PC-9 (cell line): ENCODE measurements at regions not wholly inside any gene's neighbourhood (a gene's known extent, or its start where the extent isn't known, plus 50 kb on each side); places are given as distances from the start of the nearest gene placed in this dataset.

Source experiments
- BruUV-seq: library from RNA; stranded (reverse); fragments of 400-500 nt; replicated peaks from 2 replicates; lab custom pipeline; 2021; lab: Mats Ljungman, UMichigan
- CTCF ChIA-PET: fragments of 300-600 bp; sonication (Branson Sonifier 250); formaldehyde crosslinking; loops from one replicate; lab custom pipeline; 2022; ENCODE audit warnings: antibody characterized with exemption; lab: Charles Lee
- POLR2A ChIA-PET: fragments of 300-600 bp; sonication (Branson Sonifier 250); formaldehyde crosslinking; loops from one replicate; lab custom pipeline; 2022; ENCODE audit warnings: antibody characterized with exemption; ENCODE audit not compliant: unreplicated experiment; lab: Charles Lee
- DNase-seq, 2 experiments: peaks; one replicate each; pipeline versions ENCODE4 v3.0.0 to v3.0.0-alpha.2; 2015 to 2022; ENCODE audit warnings: mixed read lengths in 1 of 2
- H2AFZ ChIP-seq: fragments of 200-600 bp; sonication (generic); 2 replicates; pipeline ENCODE4 v1.8.1; 2017; ENCODE audit warnings: antibody characterized with exemption
- H3F3A ChIP-seq: fragments of 200-600 bp; sonication (generic); 2 replicates; pipeline ENCODE4 v1.8.1; 2017; ENCODE audit warnings: antibody characterized with exemption, mild to moderate bottlenecking, low read depth; ENCODE audit not compliant: insufficient read depth
- H3K27ac ChIP-seq: fragments of 200-600 bp; sonication (generic); 2 replicates; pipeline ENCODE4 v1.6.1; 2016; ENCODE audit warnings: mixed run types
- H3K27me3 ChIP-seq: fragments of 200-600 bp; sonication (generic); 2 replicates; pipeline ENCODE4 v1.6.1; 2016; ENCODE audit warnings: low read depth, mixed run types; ENCODE audit not compliant: insufficient read depth
- H3K36me3 ChIP-seq: fragments of 200-600 bp; sonication (generic); 2 replicates; pipeline ENCODE4 v1.6.1; 2016; ENCODE audit warnings: low read depth, mixed run types
- H3K4me1 ChIP-seq: fragments of 200-600 bp; sonication (generic); replicated peaks from 2 replicates; pipeline ENCODE4 v1.6.1; 2016; ENCODE audit warnings: mixed run types; ENCODE audit not compliant: insufficient read depth
- H3K4me2 ChIP-seq: fragments of 200-600 bp; sonication (generic); 2 replicates; pipeline ENCODE4 v1.6.1; 2017; ENCODE audit warnings: mixed run types
- H3K4me3 ChIP-seq: fragments of 200-600 bp; sonication (generic); 2 replicates; pipeline ENCODE4 v1.6.1; 2016; ENCODE audit warnings: mixed run types
- H3K79me2 ChIP-seq: fragments of 200-600 bp; sonication (generic); 2 replicates; pipeline ENCODE4 v1.6.1; 2017; ENCODE audit warnings: low read depth, mixed run types
- H3K9me2 ChIP-seq: fragments of 200-600 bp; sonication (generic); 2 replicates; pipeline ENCODE4 v1.8.1; 2017; ENCODE audit warnings: mild to moderate bottlenecking; ENCODE audit not compliant: insufficient read depth
- H3K9me3 ChIP-seq: fragments of 200-600 bp; sonication (generic); 2 replicates; pipeline ENCODE4 v1.8.1; 2016; ENCODE audit warnings: low read depth; ENCODE audit not compliant: insufficient read depth
- H4K20me1 ChIP-seq: fragments of 200-600 bp; sonication (generic); 2 replicates; pipeline ENCODE4 v1.8.1; 2017; ENCODE audit not compliant: insufficient read depth
- CTCF ChIP-seq: fragments of 200-600 bp; sonication (generic); conservative IDR thresholded peaks from 2 replicates; pipeline ENCODE4 v1.6.1; 2017; ENCODE audit warnings: mixed run types, antibody characterized with exemption, mild to moderate bottlenecking, moderate library complexity
- EZH2 ChIP-seq: fragments of 200-600 bp; sonication (generic); IDR thresholded peaks from 2 replicates; pipeline ENCODE4 v1.8.0; 2017; ENCODE audit warnings: antibody characterized with exemption, low read depth
- intact Hi-C: fragments of 100-400 bp; cut with micrococcal nuclease; formaldehyde crosslinking; loops from one replicate; pipeline ENCODE4 v1.10.0; 2022; ENCODE audit not compliant: unreplicated experiment

GRCh38 chr2:159867567-159868361, 69.8 kb upstream of the CD302 start:
- Histone ChIP-seq H2AFZ (no peak overlapping the region), H3K36me3 (no peaks in the 10 kb centered on the region), H3K4me1 (no peaks in the 10 kb centered on the region), H3K9me3 (no peaks in the 10 kb centered on the region), H3K79me2 (no peaks in the 10 kb centered on the region), H4K20me1 (no peaks in the 10 kb centered on the region), H3K4me2 (no peak overlapping the region), H3F3A (no peaks in the 10 kb centered on the region), H3K27ac (no peak overlapping the region), H3K4me3 (no peak overlapping the region), H3K27me3 (no peaks in the 10 kb centered on the region), H3K9me2 (no peaks in the 10 kb centered on the region)
- no peak for DNase-seq
- POLR2A ChIA-PET = no interaction called here
- intact Hi-C loops = no loop called here
- CTCF ChIA-PET = no interaction called here
- no peak for TF ChIP-seq EZH2
- no peak for TF ChIP-seq CTCF
- BruUV-seq = no TSS peak

- Histone ChIP-seq H3K27me3 (no peaks in the 10 kb centered on the region), H3K27ac (no peak overlapping the region), H3K4me3 (no peak overlapping the region), H3F3A (no peaks in the 10 kb centered on the region), H2AFZ (no peak overlapping the region), H3K79me2 (no peaks in the 10 kb centered on the region), H3K36me3 (no peaks in the 10 kb centered on the region), H3K9me2 (no peaks in the 10 kb centered on the region), H4K20me1 (no peaks in the 10 kb centered on the region), H3K4me1 (no peaks in the 10 kb centered on the region), H3K9me3 (no peaks in the 10 kb centered on the region), H3K4me2 (no peak overlapping the region)
- ChIA-PET POLR2A (no interaction called here), CTCF (no interaction called here)
- intact Hi-C loops = no loop called here
- no peak for DNase-seq
- no TSS peak for BruUV-seq
- TF ChIP-seq CTCF (no peak), EZH2 (no peak)
Observed at GRCh38 chr2:159863526-159864160, 65.6 kb upstream of the CD302 start.

GRCh38 chr2:159860581-159861310, 62.7 kb upstream of the CD302 start:
- CTCF ChIA-PET = no interaction called here
- no TSS peak for BruUV-seq
- no peaks in the 10 kb centered on the region for H3K36me3 ChIP-seq

More at GRCh38 chr2:159860581-159861310, 62.7 kb upstream of the CD302 start:
- no peak for DNase-seq
- H3K79me2 ChIP-seq = no peaks in the 10 kb centered on the region
- H3F3A ChIP-seq = no peaks in the 10 kb centered on the region
- POLR2A ChIA-PET = no interaction called here
- TF ChIP-seq CTCF (no peak), EZH2 (no peak)
- H3K27me3 ChIP-seq = no peaks in the 10 kb centered on the region
- H3K4me3 ChIP-seq = no peak overlapping the region
- intact Hi-C loops = no loop called here
- H3K27ac ChIP-seq = no peak overlapping the region
- no peak overlapping the region for H2AFZ ChIP-seq
- H3K9me3 ChIP-seq = no peaks in the 10 kb centered on the region
- no peaks in the 10 kb centered on the region for H3K4me1 ChIP-seq
- H4K20me1 ChIP-seq = no peaks in the 10 kb centered on the region
- no peaks in the 10 kb centered on the region for H3K9me2 ChIP-seq
- H3K4me2 ChIP-seq = no peak overlapping the region
